ENCODE measurements at regions not wholly inside any gene's neighbourhood (a gene's known extent, or its start where the extent isn't known, plus 50 kb on each side); places are given as distances from the start of the nearest gene placed in this dataset.

DNA sequence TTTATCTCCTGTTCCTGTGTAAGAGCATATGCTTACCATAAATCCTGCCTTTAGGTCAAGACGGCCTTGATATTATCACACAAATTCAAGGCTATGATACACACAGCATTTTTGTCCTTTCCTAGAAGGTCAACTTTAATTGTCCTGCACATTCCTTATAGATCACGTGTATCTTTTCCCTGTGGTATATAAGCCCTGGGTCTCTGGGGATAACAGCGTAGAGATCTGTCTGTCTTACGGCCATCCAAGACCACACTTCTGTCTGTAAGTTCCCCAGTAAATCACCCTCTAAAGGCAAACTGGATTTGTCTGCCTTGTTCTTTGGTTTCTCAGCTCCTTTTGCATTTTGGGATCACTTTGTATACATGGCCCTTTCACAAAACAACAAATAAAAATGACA is 69.5 kb upstream of the TCL1B start:
- H4K8ac ChIP-seq (ENCODE audit: low read depth in 2 of 2, low read length in 2 of 2) = no peak overlapping the region
- H2BK20ac ChIP-seq (ENCODE audit: low read depth, low read length) = no peak overlapping the region
- no peak overlapping the region for H3K23ac ChIP-seq (ENCODE audit: low read depth, low read length)
- H3K79me1 ChIP-seq (ENCODE audit: low read depth in 1 of 2, low read length in 2 of 2) = no peaks in the 10 kb centered on the region
- H3K27ac ChIP-seq (ENCODE audit: insufficient read depth, low read length) = no peak overlapping the region
- intact Hi-C loops (cut with micrococcal nuclease) = no loop called here
- in situ Hi-C loops (cut with MboI; ENCODE audit: low sequenced_read_pairs) = no loop called here
- H2BK120ac ChIP-seq (ENCODE audit: low read depth, low read length) = no peak overlapping the region
- TF ChIP-seq CHD1 (IDR thresholded peaks at IDR 0.05; ENCODE audit: low read depth, low read length) (no peak), CEBPB (IDR thresholded peaks at IDR 0.05; ENCODE audit: low read depth, low read length) (no peak), MXI1 (IDR thresholded peaks at IDR 0.05; ENCODE audit: borderline replicate concordance, low read depth, low read length) (no peak), MAZ (IDR thresholded peaks at IDR 0.05; ENCODE audit: borderline replicate concordance, low read depth, low read length) (no peak), FOS (IDR thresholded peaks at IDR 0.05; ENCODE audit: low read depth, low read length) (no peak), POLR2A (IDR thresholded peaks at IDR 0.05; ENCODE audit: low read depth, low read length) (no peak), SMC3 (IDR thresholded peaks at IDR 0.05; ENCODE audit: low read depth, low read length) (no peak)
- TF ChIP-seq, protein P1, sequence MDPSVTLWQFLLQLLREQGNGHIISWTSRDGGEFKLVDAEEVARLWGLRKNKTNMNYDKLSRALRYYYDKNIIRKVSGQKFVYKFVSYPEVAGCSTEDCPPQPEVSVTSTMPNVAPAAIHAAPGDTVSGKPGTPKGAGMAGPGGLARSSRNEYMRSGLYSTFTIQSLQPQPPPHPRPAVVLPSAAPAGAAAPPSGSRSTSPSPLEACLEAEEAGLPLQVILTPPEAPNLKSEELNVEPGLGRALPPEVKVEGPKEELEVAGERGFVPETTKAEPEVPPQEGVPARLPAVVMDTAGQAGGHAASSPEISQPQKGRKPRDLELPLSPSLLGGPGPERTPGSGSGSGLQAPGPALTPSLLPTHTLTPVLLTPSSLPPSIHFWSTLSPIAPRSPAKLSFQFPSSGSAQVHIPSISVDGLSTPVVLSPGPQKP (IDR thresholded peaks at IDR 0.05; ENCODE audit: borderline replicate concordance, low read depth, low read length) = no peak
- ATAC-seq (ENCODE audit: low read depth) (no peak), DNase-seq (no peak)
- dilution Hi-C loops (cut with HindIII; ENCODE audit: low sequenced_read_pairs, unreplicated experiment) = no loop called here
- H3K9ac ChIP-seq (ENCODE audit: low read depth, low read length) = no peak overlapping the region
- ChIA-PET POLR2A (ENCODE audit: unreplicated experiment) (no interaction called here), CTCF (no interaction called here)
- H2BK15ac ChIP-seq (ENCODE audit: low read depth, low read length) = no peak overlapping the region
- no peaks in the 10 kb centered on the region for H3K9me1 ChIP-seq (ENCODE audit: insufficient read depth, low read length)
- no peak overlapping the region for H3K18ac ChIP-seq (ENCODE audit: low read depth, low read length)
- no peak overlapping the region for H3K14ac ChIP-seq (replicated peaks; ENCODE audit: low read depth, low read length)
- H2AK5ac ChIP-seq (ENCODE audit: low read depth, low read length) = no peak overlapping the region
- no peak overlapping the region for H3K4me2 ChIP-seq (ENCODE audit: low read depth, low read length)
- no peaks in the 10 kb centered on the region for H4K20me1 ChIP-seq (ENCODE audit: insufficient read depth, low read length)
- H3K56ac ChIP-seq (ENCODE audit: extremely low read depth, insufficient read depth, low read length) = no peak overlapping the region
- WGBS, 2 experiments (ENCODE audit: extremely low coverage in 2 of 2, insufficient read length in 1 of 2) = 48% methylated on average over 3 of the region's 4 CpGs; no CpG with 5 or more reads in 1 of the 2 experiments
- no peak overlapping the region for H3K4ac ChIP-seq (ENCODE audit: low read depth, low read length)
- no peak overlapping the region for H3K4me3 ChIP-seq (ENCODE audit: insufficient read depth, low read depth, low read length)
- H3K4me1 ChIP-seq (ENCODE audit: control insufficient read depth, insufficient read depth, low read length) = no peaks in the 10 kb centered on the region
- no peaks in the 10 kb centered on the region for H3K27me3 ChIP-seq (ENCODE audit: control insufficient read depth, insufficient read depth, low read length)
- H4K91ac ChIP-seq (ENCODE audit: insufficient read depth, low read depth, low read length) = no peak overlapping the region
- H3K36me3 ChIP-seq (ENCODE audit: control insufficient read depth, insufficient read depth, low read length) = no peaks in the 10 kb centered on the region
- no peak overlapping the region for H2AFZ ChIP-seq (replicated peaks; ENCODE audit: low read length, poor library complexity)
- BruUV-seq (replicated peaks) = no TSS peak
- no peaks in the 10 kb centered on the region for H3K9me3 ChIP-seq (ENCODE audit: control insufficient read depth, insufficient read depth, low read length)
- no peak overlapping the region for H2AK9ac ChIP-seq (replicated peaks; ENCODE audit: low read depth, low read length, poor library complexity)
- no peak overlapping the region for H4K5ac ChIP-seq (ENCODE audit: low read depth, low read length)
- no peak overlapping the region for H2BK5ac ChIP-seq (ENCODE audit: low read depth, low read length, poor library complexity, severe bottlenecking)

Data from IMR-90 (cell line).